H1 (cell line): ENCODE measurements at regions not wholly inside any gene's neighbourhood (a gene's known extent, or its start where the extent isn't known, plus 50 kb on each side); places are given as distances from the start of the nearest gene placed in this dataset.

ENCODE experiments used
- CTCF ChIA-PET: fragments of 300-600 bp; sonication (Branson Sonifier 250); formaldehyde crosslinking; loops from one replicate; lab custom pipeline; 2021; ENCODE audit not compliant: partially characterized antibody; lab: Charles Lee
- POLR2A ChIA-PET: fragments of 300-600 bp; sonication (Branson Sonifier 250); formaldehyde crosslinking; loops from one replicate; lab custom pipeline; 2021; ENCODE audit warnings: inconsistent platforms; ENCODE audit not compliant: partially characterized antibody; lab: Charles Lee
- DNase-seq, 2 experiments: peaks; one replicate each; pipeline versions ENCODE4 v3.0.0 to v3.0.0-alpha.2; 2010 to 2022; ENCODE audit warnings: low spot score in 2 of 2, low read depth in 1 of 2, mixed read lengths in 1 of 2
- FAIRE-seq: peaks from 2 replicates; lab custom pipeline; 2011; peaks lifted over from hg19 to GRCh38; lab: Jason Lieb, UNC
- H2AFZ ChIP-seq: 2 replicates; pipeline ENCODE4 v1.8.1; 2012; ENCODE audit warnings: low read length, inconsistent platforms
- H2AK5ac ChIP-seq: 2 replicates; pipeline ENCODE4 v1.6.1; 2013; ENCODE audit warnings: low read depth, low read length
- H2BK120ac ChIP-seq: replicated peaks from 2 replicates; pipeline ENCODE3; 2013; ENCODE audit warnings: low read depth, low read length, inconsistent platforms
- H2BK12ac ChIP-seq: 2 replicates; pipeline ENCODE4 v1.6.1; 2013; ENCODE audit warnings: low read depth, low read length
- H2BK15ac ChIP-seq: 2 replicates; pipeline ENCODE4 v1.6.1; 2013; ENCODE audit warnings: low read length
- H2BK20ac ChIP-seq: 2 replicates; pipeline ENCODE4 v1.6.1; 2013; ENCODE audit warnings: low read length
- H2BK5ac ChIP-seq: 2 replicates; pipeline ENCODE4 v1.6.1; 2013; ENCODE audit warnings: low read depth, low read length
- H3K14ac ChIP-seq: 2 replicates; pipeline ENCODE4 v1.6.1; 2013; ENCODE audit warnings: inconsistent platforms; ENCODE audit not compliant: insufficient read length
- H3K18ac ChIP-seq: 2 replicates; pipeline ENCODE4 v1.6.1; 2013; ENCODE audit warnings: low read length; ENCODE audit errors: extremely low read depth
- H3K23ac ChIP-seq: 2 replicates; pipeline ENCODE4 v1.6.1; 2013; ENCODE audit warnings: inconsistent platforms; ENCODE audit not compliant: insufficient read length
- H3K23me2 ChIP-seq: 2 replicates; pipeline ENCODE4 v1.6.1; 2013; ENCODE audit warnings: low read depth, low read length
- H3K27ac ChIP-seq: 2 replicates; pipeline ENCODE4 v1.6.1; 2011; ENCODE audit warnings: low read depth, low read length, inconsistent platforms
- H3K27me3 ChIP-seq, 4 experiments: replicated peaks in 1 of 4; 1 replicate in 1 of 4; 2 replicates in 3 of 4; pipeline versions ENCODE4 v1.6.1 to v1.8.1; 2011 to 2013; ENCODE audit warnings: low read length in 3 of 4, mild to moderate bottlenecking in 3 of 4, inconsistent platforms in 2 of 4, mixed read lengths in 2 of 4, moderate library complexity in 1 of 4; ENCODE audit not compliant: control insufficient read depth in 3 of 4, insufficient read depth in 3 of 4; ENCODE audit errors: extremely low read depth in 1 of 4
- H3K36me3 ChIP-seq, 4 experiments: 2 replicates each; pipeline versions ENCODE4 v1.6.1 to v1.8.1; 2011 to 2013; ENCODE audit warnings: mild to moderate bottlenecking in 4 of 4, low read length in 3 of 4, moderate library complexity in 2 of 4, control low read depth in 1 of 4, inconsistent platforms in 1 of 4; ENCODE audit not compliant: insufficient read depth in 4 of 4, control insufficient read depth in 2 of 4
- H3K4ac ChIP-seq: replicated peaks from 2 replicates; pipeline ENCODE3; 2013; ENCODE audit warnings: low read length, low read depth, mixed read lengths, inconsistent platforms; ENCODE audit not compliant: insufficient read length
- H3K4me1 ChIP-seq, 4 experiments: replicated peaks in 1 of 4; 1 replicate in 1 of 4; 2 replicates in 3 of 4; pipeline versions ENCODE4 v1.6.1 to v1.8.1; 2011 to 2013; ENCODE audit warnings: low read length in 3 of 4, inconsistent platforms in 2 of 4, mixed read lengths in 1 of 4; ENCODE audit not compliant: insufficient read depth in 4 of 4, control insufficient read depth in 3 of 4
- H3K4me2 ChIP-seq, 2 experiments: 2 replicates each; pipeline versions ENCODE4 v1.6.1 to v1.8.1; 2011 to 2013; ENCODE audit warnings: low read depth in 2 of 2, low read length in 2 of 2, control low read depth in 1 of 2, inconsistent platforms in 1 of 2, mild to moderate bottlenecking in 1 of 2; ENCODE audit not compliant: insufficient read depth in 1 of 2
- H3K4me3 ChIP-seq, 4 experiments: fragments of 200-600, 300-600 bp in 1 of 4; sonication (generic), shearing (Covaris generic), sonication (Bioruptor Twin) in 1 of 4; 2 replicates each; pipeline versions ENCODE4 v1.5.1 to v1.8.1; 2011 to 2016; ENCODE audit warnings: low read length in 4 of 4, low read depth in 3 of 4, control low read depth in 2 of 4, inconsistent platforms in 2 of 4, mild to moderate bottlenecking in 2 of 4, mixed read lengths in 1 of 4, moderate library complexity in 1 of 4; ENCODE audit not compliant: insufficient read depth in 2 of 4; ENCODE audit errors: extremely low read depth in 1 of 4
- H3K56ac ChIP-seq: replicated peaks from 2 replicates; pipeline ENCODE3; 2013; ENCODE audit warnings: low read depth, mild to moderate bottlenecking, mixed read lengths, low read length, inconsistent platforms; ENCODE audit not compliant: insufficient read length
- H3K79me1 ChIP-seq: 2 replicates; pipeline ENCODE4 v1.6.1; 2013; ENCODE audit warnings: low read depth, low read length, control low read depth
- H3K79me2 ChIP-seq, 2 experiments: 2 replicates each; pipeline versions ENCODE4 v1.6.1 to v1.8.1; 2012 to 2013; ENCODE audit warnings: low read length in 2 of 2, mild to moderate bottlenecking in 2 of 2, inconsistent platforms in 1 of 2; ENCODE audit not compliant: insufficient read depth in 2 of 2, control insufficient read depth in 1 of 2
- H3K9ac ChIP-seq, 4 experiments: replicated peaks in 1 of 4; 1 replicate in 1 of 4; 2 replicates in 3 of 4; pipeline versions ENCODE4 v1.6.1 to v1.8.1; 2011 to 2013; ENCODE audit warnings: low read depth in 3 of 4, low read length in 3 of 4, control low read depth in 2 of 4, mild to moderate bottlenecking in 2 of 4, moderate library complexity in 2 of 4, inconsistent platforms in 1 of 4; ENCODE audit errors: extremely low read depth in 1 of 4
- H3K9me3 ChIP-seq, 2 experiments: 2 replicates each; pipeline versions ENCODE4 v1.6.1 to v1.8.1; 2012 to 2013; ENCODE audit warnings: mild to moderate bottlenecking in 2 of 2, moderate library complexity in 2 of 2, control low read depth in 1 of 2, inconsistent platforms in 1 of 2, low read depth in 1 of 2, low read length in 1 of 2, mixed read lengths in 1 of 2; ENCODE audit not compliant: insufficient read depth in 2 of 2
- H4K20me1 ChIP-seq, 2 experiments: replicated peaks in 1 of 2; 2 replicates each; pipeline versions ENCODE3 to v1.8.1; 2011 to 2013; ENCODE audit warnings: inconsistent platforms in 2 of 2, low read length in 2 of 2, mild to moderate bottlenecking in 1 of 2; ENCODE audit not compliant: insufficient read depth in 2 of 2, control insufficient read depth in 1 of 2
- H4K5ac ChIP-seq: 2 replicates; pipeline ENCODE4 v1.6.1; 2013; ENCODE audit warnings: low read length, low read depth, mixed read lengths, inconsistent platforms; ENCODE audit not compliant: insufficient read length
- H4K8ac ChIP-seq: 2 replicates; pipeline ENCODE4 v1.8.0; 2013; ENCODE audit warnings: mild to moderate bottlenecking, moderate library complexity, low read length, inconsistent platforms; ENCODE audit not compliant: insufficient read depth; ENCODE audit errors: extremely low read depth
- H4K91ac ChIP-seq: replicated peaks from 2 replicates; pipeline ENCODE3; 2013; ENCODE audit warnings: low read length, mixed read lengths, inconsistent platforms; ENCODE audit not compliant: insufficient read length
- ASH2L ChIP-seq: fragments of 200-600, 300-600 bp; sonication (generic); IDR thresholded peaks from one replicate; pipeline ENCODE4 v1.7.1; 2017; ENCODE audit warnings: low read length
- JUN ChIP-seq: IDR thresholded peaks from 2 replicates; pipeline ENCODE4 v1.6.1; 2011; ENCODE audit warnings: low read depth, mild to moderate bottlenecking, improper control_type of control experiment, low read length
- POLR2AphosphoS5 ChIP-seq: IDR thresholded peaks from 2 replicates; pipeline ENCODE4 v1.6.1; 2011; ENCODE audit warnings: low read depth, low read length
- RAD21 ChIP-seq, 2 experiments: IDR thresholded peaks in 1 of 2; conservative IDR thresholded peaks in 1 of 2; 2 replicates each; pipeline ENCODE4 v1.6.1; 2011; ENCODE audit warnings: low read depth in 2 of 2, low read length in 2 of 2, improper control_type of control experiment in 1 of 2, inconsistent platforms in 1 of 2, mild to moderate bottlenecking in 1 of 2, moderate library complexity in 1 of 2
- RBBP5 ChIP-seq: IDR thresholded peaks from 2 replicates; pipeline ENCODE4 v1.7.1; 2012; ENCODE audit warnings: low read depth, mild to moderate bottlenecking, inconsistent platforms, low read length, moderate library complexity, borderline replicate concordance
- RNF2 ChIP-seq: fragments of 200-900, 300-1000 bp; sonication (generic); IDR thresholded peaks from 2 replicates; pipeline ENCODE4 v1.7.1; 2016; ENCODE audit warnings: borderline replicate concordance, low read depth, mild to moderate bottlenecking, antibody characterized with exemption, low read length; ENCODE audit not compliant: poor library complexity, severe bottlenecking; ENCODE audit errors: missing control alignments
- SIN3A ChIP-seq, 2 experiments: IDR thresholded peaks in 1 of 2; conservative IDR thresholded peaks in 1 of 2; 2 replicates each; pipeline ENCODE4 v1.6.1; 2011 to 2012; ENCODE audit warnings: low read length in 2 of 2, improper control_type of control experiment in 1 of 2, low read depth in 1 of 2, mild to moderate bottlenecking in 1 of 2
- SP2 ChIP-seq: IDR thresholded peaks from 2 replicates; pipeline ENCODE4 v1.6.1; 2012; ENCODE audit warnings: mild to moderate bottlenecking, low read length, inconsistent platforms
- TBP ChIP-seq: IDR thresholded peaks from 2 replicates; pipeline ENCODE4 v1.6.1; 2011; ENCODE audit warnings: low read depth, low read length, improper control_type of control experiment
- USF2 ChIP-seq: IDR thresholded peaks from 2 replicates; pipeline ENCODE4 v1.6.1; 2011; ENCODE audit warnings: low read length, improper control_type of control experiment
- YY1 ChIP-seq: IDR thresholded peaks from 2 replicates; pipeline ENCODE4 v1.6.1; 2011; ENCODE audit warnings: low read depth, mild to moderate bottlenecking, low read length
- ZNF274 ChIP-seq: IDR thresholded peaks from 2 replicates; pipeline ENCODE4 v1.7.0; 2012; ENCODE audit warnings: low read length, borderline replicate concordance; ENCODE audit errors: extremely low read depth
- WGBS, 2 experiments: shearing (Covaris generic) in 1 of 2; methylation state at CpG; one replicate each; pipeline versions ENCODE4 v1.1.6 to v1.1.7; 2013 to 2015; ENCODE audit warnings: low lambda C conversion rate in 2 of 2, mixed read lengths in 2 of 2, inconsistent platforms in 1 of 2, low coverage in 1 of 2, missing lambda C conversion rate in 1 of 2; ENCODE audit not compliant: insufficient replicate concordance in 2 of 2, insufficient coverage in 1 of 2, insufficient read length in 1 of 2; ENCODE audit errors: extremely low coverage in 1 of 2, missing lambda C conversion rate in 1 of 2; 5-methylcytosine and 5-hydroxymethylcytosine counted together
- TF ChIP-seq, protein P1 (sequence below): IDR thresholded peaks from 2 replicates; pipeline ENCODE4 v1.6.1; 2011; ENCODE audit warnings: low read depth, mild to moderate bottlenecking, low read length; ENCODE audit not compliant: insufficient read depth

GRCh38 chr9:117952581-117952980 lies 248.4 kb downstream of the TLR4 start:
- no peaks in the 10 kb centered on the region for H3K79me1 ChIP-seq
- H3K79me2 ChIP-seq: no peaks in the 10 kb centered on the region
- no peak overlapping the region for H2BK15ac ChIP-seq
- WGBS, 2 experiments: 91% methylated on average over 2 of the region's 2 CpGs; no CpG with 5 or more reads in 1 of the 2 experiments
- H3K4me2 ChIP-seq: no peak overlapping the region
- H3K56ac ChIP-seq: no peak overlapping the region
- no peaks in the 10 kb centered on the region for H3K23me2 ChIP-seq
- H3K4ac ChIP-seq: no peak overlapping the region
- no peaks in the 10 kb centered on the region for H3K27me3 ChIP-seq
- no peak overlapping the region for H3K4me3 ChIP-seq
- no peak overlapping the region for H2BK120ac ChIP-seq
- no peak overlapping the region for H2AFZ ChIP-seq
- no peak overlapping the region for H3K23ac ChIP-seq
- no peak overlapping the region for H2BK12ac ChIP-seq
- no peaks in the 10 kb centered on the region for H3K4me1 ChIP-seq
- FAIRE-seq (no peak), DNase-seq (no peak)
- H3K36me3 ChIP-seq: no peaks in the 10 kb centered on the region
- no peak overlapping the region for H3K27ac ChIP-seq
- H3K9me3 ChIP-seq: no peaks in the 10 kb centered on the region
- no peak overlapping the region for H3K18ac ChIP-seq
- H4K20me1 ChIP-seq: no peaks in the 10 kb centered on the region
- no peak overlapping the region for H2BK5ac ChIP-seq
- no peak overlapping the region for H4K8ac ChIP-seq
- no peak overlapping the region for H2AK5ac ChIP-seq
- H4K91ac ChIP-seq: no peak overlapping the region
- POLR2A ChIA-PET: no interaction called here
- no peak overlapping the region for H4K5ac ChIP-seq
- CTCF ChIA-PET: interaction anchor here (0.7 kb wide), 1 partner anchor 25 kb away, joined by 3 read pairs; no protein-coding TSS in a partner anchor
- H3K9ac ChIP-seq: no peak overlapping the region
- no peak overlapping the region for H2BK20ac ChIP-seq
- no peak overlapping the region for H3K14ac ChIP-seq
- no peak for TF ChIP-seq RAD21 (IDR thresholded peaks at IDR 0.05 in 1 of 2, conservative IDR thresholded peaks at IDR 0.05 in 1 of 2; ENCODE audit: low read depth in 2 of 2, low read length in 2 of 2)
- TF ChIP-seq RNF2: no peak
- no peak for TF ChIP-seq SIN3A (conservative IDR thresholded peaks at IDR 0.05 in 1 of 2, IDR thresholded peaks at IDR 0.05 in 1 of 2; ENCODE audit: low read depth in 1 of 2, low read length in 2 of 2)
- no peak for TF ChIP-seq SP2
- no peak for TF ChIP-seq JUN
- no peak for TF ChIP-seq YY1
- no peak for TF ChIP-seq ZNF274
- TF ChIP-seq RBBP5: no peak
- TF ChIP-seq USF2: no peak
- TF ChIP-seq ASH2L: no peak
- TF ChIP-seq TBP: no peak
- no peak for TF ChIP-seq POLR2AphosphoS5
- TF ChIP-seq, protein P1, sequence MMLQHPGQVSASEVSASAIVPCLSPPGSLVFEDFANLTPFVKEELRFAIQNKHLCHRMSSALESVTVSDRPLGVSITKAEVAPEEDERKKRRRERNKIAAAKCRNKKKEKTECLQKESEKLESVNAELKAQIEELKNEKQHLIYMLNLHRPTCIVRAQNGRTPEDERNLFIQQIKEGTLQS: no peak
